Dedifferentiated amniotic fluid mesenchymal stem cell (primary cell): ENCODE measurements at regions not wholly inside any gene's neighbourhood (a gene's known extent, or its start where the extent isn't known, plus 50 kb on each side); places are given as distances from the start of the nearest gene placed in this dataset.
"Not testable (repeated sequence)": the region's sequence is repeated elsewhere in the genome, so short reads cannot be mapped to it uniquely, and the experiment has no call there.

Experiments used
- DNase-seq: peaks from one replicate; pipeline ENCODE4 v3.0.0-alpha.2; 2016; ENCODE audit errors: extremely low spot score

GRCh38 chr7:93048136-93048930 is 69.4 kb downstream of the SAMD9 start:
- DNase-seq = no peak

- no peak for DNase-seq
Measured at GRCh38 chr7:93047514-93048099, 70.2 kb downstream of the SAMD9 start.

- DNase-seq = no peak
Measured at GRCh38 chr7:93046641-93047040, 71.1 kb downstream of the SAMD9 start.

GRCh38 chr7:93044147-93044810 is 73.5 kb downstream of the SAMD9 start:
- peak; percentile 58 for DNase-seq

GRCh38 chr7:93043385-93043985 is 74.3 kb downstream of the SAMD9 start:
- peak; percentile 82 for DNase-seq

- DNase-seq = no peak
Measured at GRCh38 chr7:93040355-93040754, 77.4 kb downstream of the SAMD9 start.

- DNase-seq = no peak
Measured at GRCh38 chr7:93039786-93040185, 78.0 kb downstream of the SAMD9 start.

GRCh38 chr7:93039282-93039681 is 78.5 kb downstream of the SAMD9 start:
- no peak for DNase-seq

- DNase-seq = no peak
Measured at GRCh38 chr7:93036807-93037206, 81.0 kb downstream of the SAMD9 start.

- no peak for DNase-seq
Measured at GRCh38 chr7:93036149-93036640, 81.6 kb downstream of the SAMD9 start.

- DNase-seq = no peak
Measured at GRCh38 chr7:93031795-93032194, 86.0 kb downstream of the SAMD9 start.

- no peak for DNase-seq
Measured at GRCh38 chr7:93030605-93031225, 87.1 kb downstream of the SAMD9 start.

GRCh38 chr7:93029056-93029455 is 88.7 kb downstream of the SAMD9 start:
- no peak for DNase-seq

GRCh38 chr7:93028610-93029009 is 89.2 kb downstream of the SAMD9 start:
- DNase-seq = no peak

- DNase-seq = no peak
Measured at GRCh38 chr7:93027044-93027443, 90.7 kb downstream of the SAMD9 start.

- no peak for DNase-seq
Measured at GRCh38 chr7:93026425-93026824, 91.4 kb downstream of the SAMD9 start.

- no peak for DNase-seq
Measured at GRCh38 chr7:93025389-93025788, 92.4 kb downstream of the SAMD9 start.

GRCh38 chr7:93022931-93023478 is 94.8 kb downstream of the SAMD9 start:
- not testable (repeated sequence) for DNase-seq

- no peak for DNase-seq
Measured at GRCh38 chr7:93021748-93022147, 96.0 kb downstream of the SAMD9 start.

GRCh38 chr7:93018716-93019115 is 99.1 kb downstream of the SAMD9 start:
- DNase-seq = peak; percentile 42

- no peak for DNase-seq
Measured at GRCh38 chr7:93016681-93017381, 100.9 kb downstream of the SAMD9 start.
